Suprapubic skin (tissue), 4 donors: ENCODE measurements at regions not wholly inside any gene's neighbourhood (a gene's known extent, or its start where the extent isn't known, plus 50 kb on each side); places are given as distances from the start of the nearest gene placed in this dataset.

ENCODE experiments used
- EP300 ChIP-seq: sonication (generic); formaldehyde crosslinking; IDR thresholded peaks from one replicate; pipeline ENCODE4 v1.6.1; 2017; ENCODE audit warnings: antibody characterized with exemption
- POLR2A ChIP-seq, 2 donors: fragments of 450-650 bp; IDR thresholded peaks; one replicate each; pipeline ENCODE4 v1.6.1; 2017; ENCODE audit warnings: antibody characterized with exemption in 2 of 2, mild to moderate bottlenecking in 2 of 2, moderate library complexity in 2 of 2
- POLR2AphosphoS5 ChIP-seq, 3 donors: sonication (generic); formaldehyde crosslinking; IDR thresholded peaks; one replicate each; pipeline ENCODE4 v1.6.1; 2017; ENCODE audit warnings: antibody characterized with exemption in 3 of 3
- TF ChIP-seq, protein P1 (sequence below), 2 donors: fragments of 200-600 bp in 1 of 2; fragments of 450-650 bp in 1 of 2; sonication (generic) in 1 of 2; IDR thresholded peaks; one replicate each; pipeline ENCODE4 v1.5.1; 2016 to 2019; ENCODE audit warnings: antibody characterized with exemption in 2 of 2, mild to moderate bottlenecking in 1 of 2, moderate library complexity in 1 of 2

DNA sequence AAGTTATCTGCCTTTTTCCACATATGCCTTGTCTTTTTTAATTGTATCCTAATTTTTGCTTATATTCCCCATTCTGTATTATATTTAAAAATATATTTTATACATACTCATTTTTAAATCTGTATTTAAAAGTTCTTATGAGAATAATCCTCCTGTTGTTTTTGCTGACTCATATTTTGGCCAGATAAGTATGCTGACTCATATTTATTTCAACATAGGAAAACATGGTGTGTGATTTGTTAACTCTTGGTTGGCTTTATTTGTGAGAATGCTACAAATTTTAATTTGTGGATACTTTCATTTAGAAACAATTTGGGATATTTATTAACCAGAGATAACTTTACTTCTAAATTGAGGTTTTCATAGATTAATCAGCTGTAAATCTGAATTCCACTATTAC lies 587.7 kb downstream of the CPS1 start:
- TF ChIP-seq POLR2AphosphoS5 (IDR thresholded peaks at IDR 0.05), result no peak
- no peak for TF ChIP-seq POLR2A (IDR thresholded peaks at IDR 0.05)
- TF ChIP-seq, protein P1, sequence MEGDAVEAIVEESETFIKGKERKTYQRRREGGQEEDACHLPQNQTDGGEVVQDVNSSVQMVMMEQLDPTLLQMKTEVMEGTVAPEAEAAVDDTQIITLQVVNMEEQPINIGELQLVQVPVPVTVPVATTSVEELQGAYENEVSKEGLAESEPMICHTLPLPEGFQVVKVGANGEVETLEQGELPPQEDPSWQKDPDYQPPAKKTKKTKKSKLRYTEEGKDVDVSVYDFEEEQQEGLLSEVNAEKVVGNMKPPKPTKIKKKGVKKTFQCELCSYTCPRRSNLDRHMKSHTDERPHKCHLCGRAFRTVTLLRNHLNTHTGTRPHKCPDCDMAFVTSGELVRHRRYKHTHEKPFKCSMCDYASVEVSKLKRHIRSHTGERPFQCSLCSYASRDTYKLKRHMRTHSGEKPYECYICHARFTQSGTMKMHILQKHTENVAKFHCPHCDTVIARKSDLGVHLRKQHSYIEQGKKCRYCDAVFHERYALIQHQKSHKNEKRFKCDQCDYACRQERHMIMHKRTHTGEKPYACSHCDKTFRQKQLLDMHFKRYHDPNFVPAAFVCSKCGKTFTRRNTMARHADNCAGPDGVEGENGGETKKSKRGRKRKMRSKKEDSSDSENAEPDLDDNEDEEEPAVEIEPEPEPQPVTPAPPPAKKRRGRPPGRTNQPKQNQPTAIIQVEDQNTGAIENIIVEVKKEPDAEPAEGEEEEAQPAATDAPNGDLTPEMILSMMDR (IDR thresholded peaks at IDR 0.05), result no peak
- TF ChIP-seq EP300, result no peak
